H1 (cell line): ENCODE measurements at regions not wholly inside any gene's neighbourhood (a gene's known extent, or its start where the extent isn't known, plus 50 kb on each side); places are given as distances from the start of the nearest gene placed in this dataset.

ENCODE experiments used
- BRCA1 ChIP-seq: IDR thresholded peaks from 2 replicates; pipeline ENCODE4 v1.6.1; 2012; ENCODE audit warnings: low read depth, low read length, improper control_type of control experiment
- POLR2A ChIP-seq, 2 experiments: IDR thresholded peaks; 1 replicate in 1 of 2; 2 replicates in 1 of 2; pipeline ENCODE4 v1.6.1; 2011; ENCODE audit warnings: low read depth in 2 of 2, low read length in 2 of 2, mild to moderate bottlenecking in 2 of 2; ENCODE audit errors: control extremely low read depth in 1 of 2
- RXRA ChIP-seq: IDR thresholded peaks from 2 replicates; pipeline ENCODE4 v1.6.1; 2011; ENCODE audit warnings: low read depth, mild to moderate bottlenecking, low read length, moderate library complexity; ENCODE audit not compliant: insufficient read depth
- SIX5 ChIP-seq: IDR thresholded peaks from 2 replicates; pipeline ENCODE4 v1.6.1; 2011; ENCODE audit warnings: mild to moderate bottlenecking, low read depth, low read length

DNA sequence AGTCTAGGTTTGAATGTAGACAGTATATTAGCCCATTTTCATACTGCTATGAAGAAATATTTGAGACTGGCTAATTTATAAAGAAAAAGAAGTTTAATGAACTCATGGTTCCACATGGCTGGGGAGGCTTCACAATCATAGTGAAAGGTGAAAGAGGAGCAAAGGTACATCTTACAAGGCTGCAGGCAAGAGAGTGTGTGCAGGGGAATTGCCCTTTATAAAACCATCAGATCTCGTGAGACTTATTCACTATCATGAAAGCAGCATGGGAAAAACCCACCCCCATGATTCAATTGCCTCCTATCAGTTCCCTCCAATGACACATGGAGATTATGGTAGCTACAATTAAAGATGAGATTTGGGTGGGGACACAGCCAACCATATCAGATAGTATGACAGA is 440.1 kb upstream of the ARHGEF26 start (continued):
- TF ChIP-seq POLR2A (IDR thresholded peaks at IDR 0.05; ENCODE audit: control extremely low read depth in 1 of 2, low read depth in 2 of 2, low read length in 2 of 2) (no peak), BRCA1 (no peak), RXRA (no peak), SIX5 (no peak)
